Calu3 (cell line): ENCODE measurements at regions not wholly inside any gene's neighbourhood (a gene's known extent, or its start where the extent isn't known, plus 50 kb on each side); places are given as distances from the start of the nearest gene placed in this dataset.

Source experiments
- BruUV-seq: library from RNA; stranded (reverse); fragments of 400-500 nt; replicated peaks from 2 replicates; lab custom pipeline; 2021; lab: Mats Ljungman, UMichigan
- CTCF ChIA-PET: fragments of 300-600 bp; sonication (Branson Sonifier 250); formaldehyde crosslinking; loops from one replicate; lab custom pipeline; 2022; ENCODE audit warnings: antibody characterized with exemption; lab: Charles Lee
- DNase-seq: peaks from one replicate; pipeline ENCODE4 v3.0.0; 2022
- H3K27ac Mint-ChIP-seq: one replicate; pipeline ENCODE4 v1.8.0; 2022; ENCODE audit warnings: mixed read lengths; ENCODE audit not compliant: unreplicated experiment
- H3K27me3 Mint-ChIP-seq: one replicate; pipeline ENCODE4 v1.8.0; 2022; ENCODE audit warnings: mixed read lengths; ENCODE audit not compliant: unreplicated experiment
- H3K36me3 Mint-ChIP-seq: one replicate; pipeline ENCODE4 v1.8.0; 2022; ENCODE audit warnings: mild to moderate bottlenecking, moderate library complexity, mixed read lengths; ENCODE audit not compliant: insufficient read depth, unreplicated experiment
- H3K4me1 Mint-ChIP-seq: one replicate; pipeline ENCODE4 v1.8.0; 2022; ENCODE audit warnings: mild to moderate bottlenecking, low read depth, mixed read lengths; ENCODE audit not compliant: unreplicated experiment
- H3K4me3 Mint-ChIP-seq: one replicate; pipeline ENCODE4 v1.8.0; 2022; ENCODE audit warnings: mild to moderate bottlenecking, low read depth, moderate library complexity, mixed read lengths; ENCODE audit not compliant: unreplicated experiment
- H3K9me3 Mint-ChIP-seq: one replicate; pipeline ENCODE4 v1.8.0; 2022; ENCODE audit warnings: low read depth, mixed read lengths; ENCODE audit not compliant: unreplicated experiment
- CTCF ChIP-seq: fragments of 200-600 bp; IDR thresholded peaks from one replicate; pipeline ENCODE4 v1.8.0; 2022; ENCODE audit warnings: antibody characterized with exemption; ENCODE audit not compliant: unreplicated experiment
- intact Hi-C: fragments of 100-400 bp; cut with micrococcal nuclease; formaldehyde crosslinking; loops from one replicate; pipeline ENCODE4 v1.10.0; 2022; ENCODE audit not compliant: unreplicated experiment

DNA sequence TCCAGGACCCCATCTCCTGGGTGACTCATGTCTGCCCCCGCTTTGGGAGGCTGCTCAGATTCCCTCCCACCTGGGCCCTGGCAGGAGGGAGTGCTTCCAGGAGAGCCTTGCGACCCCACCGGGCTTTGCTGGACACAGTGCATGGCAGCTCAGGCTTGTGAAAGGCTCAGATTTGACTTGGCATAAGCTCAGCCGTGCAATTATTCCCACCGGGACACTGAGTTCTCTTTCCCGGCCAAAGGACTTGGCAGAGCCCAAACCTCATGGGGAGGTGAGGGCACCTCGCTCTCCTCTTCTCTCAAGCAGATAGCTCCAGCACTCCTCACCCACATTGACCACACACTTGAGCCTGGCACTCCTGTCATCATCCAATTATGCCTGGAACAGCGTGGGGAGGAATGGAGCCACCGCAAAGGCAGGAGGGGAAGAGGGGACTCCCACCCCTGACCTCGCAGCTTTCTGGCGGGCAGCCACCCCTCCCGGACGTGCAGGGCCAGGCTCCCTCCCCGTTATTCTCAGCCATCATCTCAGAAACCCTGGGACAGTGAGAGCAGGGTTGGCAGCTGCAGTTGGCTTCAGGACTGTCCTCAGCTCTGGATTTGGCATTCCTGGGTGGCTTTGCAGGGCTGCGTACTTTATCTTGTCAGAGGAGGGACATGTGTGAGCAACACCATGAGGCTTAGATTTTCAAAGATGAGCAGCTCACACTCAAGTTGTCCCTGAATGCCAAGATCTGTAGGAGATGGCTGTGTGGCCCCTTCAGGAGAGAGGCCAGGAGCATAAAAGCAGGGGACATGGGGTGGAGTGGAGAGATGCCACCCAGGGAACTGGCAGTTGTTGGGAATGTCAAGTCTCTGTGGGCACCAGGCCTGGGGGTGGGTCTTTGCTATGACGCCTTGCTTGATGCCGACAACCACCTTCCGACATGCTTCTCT is 306.2 kb downstream of the TEX29 start:
- Mint-ChIP-seq H3K27ac (no peak overlapping the region), H3K36me3 (no peaks in the 10 kb centered on the region), H3K9me3 (no peaks in the 10 kb centered on the region), H3K4me1 (no peaks in the 10 kb centered on the region), H3K27me3 (no peaks in the 10 kb centered on the region), H3K4me3 (no peak overlapping the region)
- no TSS peak for BruUV-seq
- TF ChIP-seq CTCF = no peak
- intact Hi-C loops = no loop called here
- DNase-seq = no peak
- CTCF ChIA-PET = no interaction called here

DNA sequence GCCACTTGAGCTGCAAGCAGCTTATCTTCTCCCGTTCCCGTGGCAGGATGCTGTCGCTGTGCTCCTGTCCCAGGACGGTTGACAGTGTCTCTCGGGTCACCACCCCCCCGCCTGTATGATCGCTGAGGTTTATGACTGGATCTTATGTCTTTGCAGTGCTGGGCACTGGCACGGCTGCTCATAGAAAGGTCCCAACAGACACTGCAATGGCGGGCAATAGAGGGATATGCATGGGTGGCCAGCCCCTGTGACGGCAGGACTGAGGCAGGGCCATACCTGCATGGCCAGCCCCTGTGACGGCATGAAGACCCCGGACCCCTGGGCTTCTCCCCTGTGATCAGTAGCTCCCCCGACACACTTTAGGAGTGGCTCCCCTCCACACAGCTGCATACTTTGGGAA is 307.2 kb downstream of the TEX29 start:
- TF ChIP-seq CTCF = no peak
- Mint-ChIP-seq H3K27ac (no peak overlapping the region), H3K36me3 (no peaks in the 10 kb centered on the region), H3K9me3 (peaks cover 3% of the 10 kb centered on the region), H3K27me3 (no peaks in the 10 kb centered on the region), H3K4me3 (no peak overlapping the region), H3K4me1 (no peaks in the 10 kb centered on the region)
- CTCF ChIA-PET = no interaction called here
- no peak for DNase-seq
- no TSS peak for BruUV-seq
- intact Hi-C loops = no loop called here

GRCh38 chr13:111629016-111629415 is 308.6 kb downstream of the TEX29 start:
- no TSS peak for BruUV-seq
- Mint-ChIP-seq H3K4me3 (no peak overlapping the region), H3K9me3 (peaks cover 3% of the 10 kb centered on the region), H3K27ac (no peak overlapping the region), H3K36me3 (no peaks in the 10 kb centered on the region), H3K27me3 (no peaks in the 10 kb centered on the region), H3K4me1 (no peaks in the 10 kb centered on the region)
- intact Hi-C loops = no loop called here
- CTCF ChIA-PET = no interaction called here
- DNase-seq = no peak
- no peak for TF ChIP-seq CTCF

- Mint-ChIP-seq H3K9me3 (peaks cover 3% of the 10 kb centered on the region), H3K4me1 (no peaks in the 10 kb centered on the region), H3K27ac (no peak overlapping the region), H3K36me3 (no peaks in the 10 kb centered on the region), H3K27me3 (no peaks in the 10 kb centered on the region), H3K4me3 (no peak overlapping the region)
- TF ChIP-seq CTCF = no peak
- DNase-seq = no peak
- intact Hi-C loops = no loop called here
- BruUV-seq = no TSS peak
- CTCF ChIA-PET = no interaction called here
These were observed 309.0 kb downstream of the TEX29 start for GRCh38 chr13:111629457-111629856.
